K562 (cell line): ENCODE measurements at regions not wholly inside any gene's neighbourhood (a gene's known extent, or its start where the extent isn't known, plus 50 kb on each side); places are given as distances from the start of the nearest gene placed in this dataset.

ENCODE experiments used
- ESRRA ChIP-seq: fragments of 450-650 bp; IDR thresholded peaks from 2 replicates; pipeline ENCODE4 v1.6.1; 2014; ENCODE audit warnings: low read depth, mild to moderate bottlenecking, moderate library complexity, borderline replicate concordance
- GATAD2A ChIP-seq: fragments of 450-650 bp; IDR thresholded peaks from 2 replicates; pipeline ENCODE4 v1.6.1; 2017
- KAT2B ChIP-seq: IDR thresholded peaks from one replicate; pipeline ENCODE4 v1.6.1; 2012; ENCODE audit warnings: low read depth, mild to moderate bottlenecking, control low read depth, inconsistent platforms, low read length, moderate library complexity
- KLF16 ChIP-seq: IDR thresholded peaks from 2 replicates; pipeline ENCODE4 v1.6.1; 2016; ENCODE audit warnings: antibody characterized with exemption
- LARP7 ChIP-seq: fragments of 450-650 bp; IDR thresholded peaks from 2 replicates; pipeline ENCODE4 v1.6.1; 2016
- LCOR ChIP-seq: sonication (generic); formaldehyde crosslinking; IDR thresholded peaks from 2 replicates; pipeline ENCODE4 v1.8.0; 2022; ENCODE audit warnings: mild to moderate bottlenecking, missing genetic modification reagents
- MCM7 ChIP-seq, 2 experiments: fragments of 450-650 bp; IDR thresholded peaks; 2 replicates each; pipeline ENCODE4 v1.6.1; 2016 to 2018
- PBX2 ChIP-seq, 2 experiments: IDR thresholded peaks in 1 of 2; conservative IDR thresholded peaks in 1 of 2; 2 replicates each; pipeline ENCODE4 v1.6.1; 2016; ENCODE audit warnings: low read depth in 2 of 2, mild to moderate bottlenecking in 1 of 2, missing compliant biosample characterization in 1 of 2, missing genetic modification characterization in 1 of 2, moderate library complexity in 1 of 2
- POLR2AphosphoS5 ChIP-seq: IDR thresholded peaks from 2 replicates; pipeline ENCODE4 v1.6.1; 2011; ENCODE audit warnings: mild to moderate bottlenecking, low read depth, low read length, moderate library complexity; ENCODE audit not compliant: control insufficient read depth, insufficient read depth
- SAFB ChIP-seq: fragments of 200-400 bp; formaldehyde crosslinking; IDR thresholded peaks from 2 replicates; pipeline ENCODE4 v1.6.1; 2017; ENCODE audit warnings: low read depth, low read length, borderline replicate concordance
- SMAD4 ChIP-seq: fragments of 250-450 bp; sonication (Bioruptor Pico); conservative IDR thresholded peaks from 2 replicates; pipeline ENCODE4 v1.8.0; 2021; ENCODE audit warnings: inconsistent platforms, mild to moderate bottlenecking, moderate library complexity
- ZBTB11 ChIP-seq, 3 experiments: fragments of 200-800 bp in 1 of 3; fragments of 250-450 bp in 1 of 3; fragments of 450-650 bp in 1 of 3; sonication (Bioruptor Pico) in 1 of 3; sonication (Bioruptor generic) in 1 of 3; formaldehyde crosslinking in 1 of 3; IDR thresholded peaks; 2 replicates each; pipeline versions ENCODE4 v1.6.1 to v1.8.0; 2016 to 2022; ENCODE audit warnings: mild to moderate bottlenecking in 2 of 3, missing genetic modification characterization in 2 of 3, missing compliant biosample characterization in 1 of 3, moderate library complexity in 1 of 3
- ZKSCAN8 ChIP-seq: fragments of 200-800 bp; sonication (Bioruptor generic); IDR thresholded peaks from 2 replicates; pipeline ENCODE4 v1.6.1; 2016; ENCODE audit warnings: missing genetic modification characterization, missing compliant biosample characterization
- ZNF57 ChIP-seq: fragments of 450-650 bp; formaldehyde crosslinking; IDR thresholded peaks from 2 replicates; pipeline ENCODE4 v1.4.0; 2020; ENCODE audit warnings: mild to moderate bottlenecking, moderate library complexity
- ZNF583 ChIP-seq: fragments of 250-450 bp; sonication (Bioruptor Pico); IDR thresholded peaks from 2 replicates; pipeline ENCODE4 v1.4.0; 2020
- ZNF586 ChIP-seq: fragments of 450-650 bp; formaldehyde crosslinking; conservative IDR thresholded peaks from 2 replicates; pipeline ENCODE4 v1.4.0; 2020; ENCODE audit warnings: mild to moderate bottlenecking, moderate library complexity
- ZNF589 ChIP-seq: fragments of 200-800 bp; sonication (Bioruptor generic); IDR thresholded peaks from 2 replicates; pipeline ENCODE4 v1.6.1; 2016; ENCODE audit warnings: low read depth, missing genetic modification characterization, missing compliant biosample characterization
- ZNF717 ChIP-seq: fragments of 250-450 bp; sonication (Bioruptor Pico); IDR thresholded peaks from 2 replicates; pipeline ENCODE4 v1.5.0; 2021
- ZNF740 ChIP-seq, 3 experiments: fragments of 200-800 bp in 1 of 3; sonication (Bioruptor generic) in 1 of 3; sonication (generic) in 1 of 3; formaldehyde crosslinking in 1 of 3; IDR thresholded peaks; 2 replicates each; pipeline versions ENCODE4 v1.6.1 to v1.8.0; 2016 to 2022; ENCODE audit warnings: mild to moderate bottlenecking in 2 of 3, missing compliant biosample characterization in 2 of 3, missing genetic modification characterization in 2 of 3, missing genetic modification reagents in 1 of 3
- ZSCAN32 ChIP-seq: fragments of 450-650 bp; formaldehyde crosslinking; IDR thresholded peaks from 2 replicates; pipeline ENCODE4 v1.4.0; 2020; ENCODE audit warnings: mild to moderate bottlenecking, moderate library complexity

- TF ChIP-seq ZBTB11 (CRISPR knock-in tag; IDR thresholded peaks at IDR 0.05): peak in 1 of 3 experiments; percentile 41; a peak in 1 of 6 replicates
- no peak for TF ChIP-seq KAT2B
- TF ChIP-seq ZSCAN32 (CRISPR knock-in tag): no peak
- TF ChIP-seq POLR2AphosphoS5: peak; percentile 79
- no peak for TF ChIP-seq ZNF57 (CRISPR knock-in tag)
- no peak for TF ChIP-seq ESRRA
- TF ChIP-seq GATAD2A: no peak
- TF ChIP-seq MCM7 (IDR thresholded peaks at IDR 0.05): no peak
- no peak for TF ChIP-seq LCOR
- TF ChIP-seq ZNF583 (CRISPR knock-in tag): 0 out of 2 replicates have a peak, but pooled peaks have one; percentile 19
- no peak for TF ChIP-seq ZKSCAN8 (CRISPR knock-in tag)
- no peak for TF ChIP-seq PBX2 (CRISPR knock-in tag; IDR thresholded peaks at IDR 0.05; ENCODE audit: low read depth)
- TF ChIP-seq PBX2 (tag; conservative IDR thresholded peaks at IDR 0.05; ENCODE audit: low read depth): peak; percentile 95
- no peak for TF ChIP-seq ZNF740 (CRISPR knock-in tag; IDR thresholded peaks at IDR 0.05)
- TF ChIP-seq ZNF740 (tag; IDR thresholded peaks at IDR 0.05): no peak
- TF ChIP-seq KLF16: peak; percentile 88; the same call in 1 of the 2 replicates
- peak; percentile 93 for TF ChIP-seq SMAD4 (CRISPR knock-in tag)
- TF ChIP-seq ZNF717 (CRISPR knock-in tag): no peak
- no peak for TF ChIP-seq LARP7
- no peak for TF ChIP-seq SAFB
- TF ChIP-seq ZNF586 (CRISPR knock-in tag): no peak
- TF ChIP-seq ZNF589 (CRISPR knock-in tag): peak; percentile 90
Observed at GRCh38 chr2:55120634-55121359, 70.5 kb upstream of the RTN4 start (continued).
